Natural killer cell (primary cell): ENCODE measurements at regions not wholly inside any gene's neighbourhood (a gene's known extent, or its start where the extent isn't known, plus 50 kb on each side); places are given as distances from the start of the nearest gene placed in this dataset.

Source experiments
- ATAC-seq, 3 donors: fragments of 150-1000 bp in 2 of 3; fragments of 200-7000 bp in 1 of 3; cut with Tn5 transposase; 1 replicate in 1 of 3; 2 replicates in 2 of 3; pipeline ENCODE4 v1.10.0; 2021; ENCODE audit warnings: mild to moderate bottlenecking in 2 of 3, moderate library complexity in 2 of 3
- DNase-seq, 2 donors: peaks; one replicate each; pipeline versions ENCODE4 v3.0.0 to v3.0.0-alpha.2; 2013 to 2021; ENCODE audit warnings: mixed read lengths in 1 of 2
- H3K27ac ChIP-seq: one replicate; pipeline ENCODE4 v1.5.1; 2013; ENCODE audit warnings: mild to moderate bottlenecking, low read length
- H3K27me3 ChIP-seq: one replicate; pipeline ENCODE4 v1.6.1; 2013; ENCODE audit warnings: low read length; ENCODE audit not compliant: control insufficient read depth, insufficient read depth
- H3K36me3 ChIP-seq: one replicate; pipeline ENCODE4 v1.6.1; 2013; ENCODE audit warnings: low read length; ENCODE audit not compliant: control insufficient read depth, insufficient read depth
- H3K4me1 ChIP-seq: one replicate; pipeline ENCODE4 v1.6.1; 2013; ENCODE audit warnings: low read length; ENCODE audit not compliant: control insufficient read depth, insufficient read depth
- H3K4me3 ChIP-seq: one replicate; pipeline ENCODE4 v1.5.1; 2013; ENCODE audit warnings: low read length
- H3K9me3 ChIP-seq: one replicate; pipeline ENCODE4 v1.6.1; 2013; ENCODE audit warnings: low read length; ENCODE audit not compliant: control insufficient read depth, insufficient read depth
- H3K27ac Mint-ChIP-seq, 2 donors: one replicate each; pipeline ENCODE4 v1.8.0; 2022; ENCODE audit warnings: mild to moderate bottlenecking in 2 of 2, mixed read lengths in 2 of 2, moderate library complexity in 1 of 2
- H3K27me3 Mint-ChIP-seq, 2 donors: one replicate each; pipeline ENCODE4 v1.8.0; 2022; ENCODE audit warnings: low read depth in 2 of 2, mixed read lengths in 2 of 2
- H3K36me3 Mint-ChIP-seq: one replicate; pipeline ENCODE4 v1.8.0; 2022; ENCODE audit warnings: mixed read lengths
- H3K4me1 Mint-ChIP-seq, 2 donors: one replicate each; pipeline ENCODE4 v1.8.0; 2022; ENCODE audit warnings: mixed read lengths in 2 of 2
- H3K4me3 Mint-ChIP-seq: one replicate; pipeline ENCODE4 v1.8.0; 2022; ENCODE audit warnings: mild to moderate bottlenecking, moderate library complexity, mixed read lengths
- H3K9me3 Mint-ChIP-seq, 2 donors: one replicate each; pipeline ENCODE4 v1.8.0; 2022; ENCODE audit warnings: mixed read lengths in 2 of 2
- CTCF ChIP-seq: fragments of 200-600 bp; IDR thresholded peaks from one replicate; pipeline ENCODE4 v1.8.0; 2022; ENCODE audit warnings: antibody characterized with exemption
- WGBS: methylation state at CpG from one replicate; pipeline ENCODE4 v1.1.7; 2013; ENCODE audit warnings: missing lambda C conversion rate; ENCODE audit not compliant: insufficient coverage; 5-methylcytosine and 5-hydroxymethylcytosine counted together
- intact Hi-C: fragments of 100-400 bp; cut with micrococcal nuclease; formaldehyde crosslinking; loops from one replicate; pipeline ENCODE4 v1.14.2; 2022

- no peak for TF ChIP-seq CTCF
- Mint-ChIP-seq H3K36me3 (peaks cover 35% of the 10 kb centered on the region), H3K4me1 (no peaks in the 10 kb centered on the region), H3K27me3 (no peaks in the 10 kb centered on the region), H3K9me3 (peaks cover 17 to 22% of the 10 kb centered on the region in 2 donors), H3K27ac (no peak overlapping the region), H3K4me3 (no peak overlapping the region)
- intact Hi-C loops, result no loop called here
- no peak overlapping the region for H3K4me3 ChIP-seq
- H3K27ac ChIP-seq, result no peak overlapping the region
- H3K27me3 ChIP-seq, result no peaks in the 10 kb centered on the region
- H3K9me3 ChIP-seq, result peaks cover 5% of the 10 kb centered on the region
- H3K4me1 ChIP-seq, result no peaks in the 10 kb centered on the region
- no peaks in the 10 kb centered on the region for H3K36me3 ChIP-seq
- no peak for DNase-seq
- ATAC-seq, result no peak
Measured at GRCh38 chr2:18860179-18860578, 270.8 kb upstream of the NT5C1B start.

GRCh38 chr2:18856765-18857164 lies 267.4 kb upstream of the NT5C1B start:
- Histone ChIP-seq H3K27ac (no peak overlapping the region), H3K36me3 (no peaks in the 10 kb centered on the region), H3K4me3 (no peak overlapping the region), H3K27me3 (no peaks in the 10 kb centered on the region), H3K4me1 (no peaks in the 10 kb centered on the region), H3K9me3 (peaks cover 5% of the 10 kb centered on the region)
- peaks cover 26% of the 10 kb centered on the region for H3K36me3 Mint-ChIP-seq
- no peaks in the 10 kb centered on the region for H3K4me1 Mint-ChIP-seq
- intact Hi-C loops, result no loop called here
- no peak for ATAC-seq
- no peaks in the 10 kb centered on the region for H3K27me3 Mint-ChIP-seq
- no peak overlapping the region for H3K27ac Mint-ChIP-seq
- no peak for DNase-seq
- H3K9me3 Mint-ChIP-seq, result peaks cover 14 to 21% of the 10 kb centered on the region in 2 donors
- no peak overlapping the region for H3K4me3 Mint-ChIP-seq
- TF ChIP-seq CTCF, result no peak

DNA sequence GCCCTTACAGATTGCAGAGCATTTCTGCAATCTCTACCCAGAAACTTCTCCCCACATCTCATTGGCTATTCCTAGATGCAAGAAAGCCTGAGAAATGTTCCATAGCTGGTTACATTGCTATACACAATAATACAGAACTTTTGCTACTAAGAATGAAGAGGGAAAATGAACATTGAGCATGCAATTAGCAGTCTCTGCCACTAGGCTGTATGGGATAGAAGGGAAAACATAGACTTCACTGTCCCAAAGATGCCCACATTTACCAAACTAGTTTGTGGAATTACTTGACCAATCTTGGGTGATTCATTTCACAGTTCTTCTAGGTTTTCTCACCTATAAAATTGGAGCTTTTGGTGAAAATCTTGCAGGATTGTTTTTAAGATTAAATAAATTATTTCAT lies 265.7 kb upstream of the NT5C1B start:
- intact Hi-C loops, result no loop called here
- ATAC-seq, result no peak
- H3K9me3 ChIP-seq, result no peaks in the 10 kb centered on the region
- H3K27me3 ChIP-seq, result no peaks in the 10 kb centered on the region
- no peak overlapping the region for H3K4me3 ChIP-seq
- H3K9me3 Mint-ChIP-seq, result peaks cover 10 to 21% of the 10 kb centered on the region in 2 donors
- peaks cover 19% of the 10 kb centered on the region for H3K36me3 Mint-ChIP-seq
- H3K4me3 Mint-ChIP-seq, result no peak overlapping the region
- no peak for TF ChIP-seq CTCF
- H3K27me3 Mint-ChIP-seq, result no peaks in the 10 kb centered on the region
- H3K4me1 ChIP-seq, result no peaks in the 10 kb centered on the region
- H3K4me1 Mint-ChIP-seq, result no peaks in the 10 kb centered on the region
- DNase-seq, result no peak
- H3K27ac ChIP-seq, result no peak overlapping the region
- no peak overlapping the region for H3K27ac Mint-ChIP-seq
- no peaks in the 10 kb centered on the region for H3K36me3 ChIP-seq

DNA sequence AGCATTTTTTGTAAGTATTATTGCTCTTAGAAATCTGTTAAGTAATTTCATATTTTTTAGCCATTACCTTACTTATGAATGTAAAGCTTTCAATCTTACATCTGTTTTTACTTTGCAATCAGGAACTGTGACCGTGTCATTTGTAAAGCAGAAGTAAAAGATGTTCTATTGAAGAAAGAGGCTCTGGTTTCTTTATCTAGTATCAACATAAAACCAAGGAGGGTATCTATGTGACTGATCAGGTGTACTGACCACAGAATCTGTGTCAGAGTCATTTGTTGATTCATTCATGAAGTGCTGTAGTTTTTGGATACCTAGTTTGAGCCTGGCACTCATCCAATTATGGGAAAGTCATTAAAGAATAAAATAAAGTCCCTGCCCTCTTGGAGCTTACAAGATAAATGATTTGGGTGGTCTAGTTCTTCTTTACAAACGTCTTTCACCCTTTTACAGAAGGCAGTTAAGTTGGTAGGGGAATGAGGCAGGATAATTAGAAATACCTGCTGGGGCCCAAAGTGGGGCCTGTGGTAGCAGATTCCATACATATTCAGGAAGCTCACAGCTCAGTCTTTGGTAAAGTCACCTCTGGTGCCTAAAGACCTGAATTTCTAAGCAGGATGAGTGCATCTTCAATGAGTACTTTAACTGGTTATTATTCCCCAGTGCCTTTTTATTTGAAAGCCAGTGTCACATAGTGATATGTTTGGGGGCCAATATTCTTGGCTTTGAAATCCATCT lies 260.6 kb upstream of the NT5C1B start:
- H3K27ac ChIP-seq, result no peak overlapping the region
- no CpG with 5 or more reads among the region's 2 CpGs for WGBS
- Mint-ChIP-seq H3K27me3 (no peaks in the 10 kb centered on the region), H3K4me1 (no peaks in the 10 kb centered on the region), H3K36me3 (no peaks in the 10 kb centered on the region), H3K27ac (no peak overlapping the region), H3K4me3 (no peak overlapping the region), H3K9me3 (peaks cover 4 to 10% of the 10 kb centered on the region in 2 donors)
- no peaks in the 10 kb centered on the region for H3K4me1 ChIP-seq
- no peaks in the 10 kb centered on the region for H3K27me3 ChIP-seq
- TF ChIP-seq CTCF, result no peak
- DNase-seq (no peak), ATAC-seq (no peak)
- intact Hi-C loops, result no loop called here
- no peaks in the 10 kb centered on the region for H3K36me3 ChIP-seq
- H3K4me3 ChIP-seq, result no peak overlapping the region
- no peaks in the 10 kb centered on the region for H3K9me3 ChIP-seq
